Hepatocyte (in vitro differentiated cells): ENCODE measurements at regions not wholly inside any gene's neighbourhood (a gene's known extent, or its start where the extent isn't known, plus 50 kb on each side); places are given as distances from the start of the nearest gene placed in this dataset.

Experiments
- EZH2 ChIP-seq: fragments of 200-600 bp; sonication (generic); IDR thresholded peaks from 2 replicates; pipeline ENCODE4 v1.6.1; 2016; ENCODE audit warnings: antibody characterized with exemption, mild to moderate bottlenecking, borderline replicate concordance
- EZH2phosphoT487 ChIP-seq: fragments of 200-600 bp; sonication (generic); IDR thresholded peaks from one replicate; pipeline ENCODE4 v1.6.1; 2018; ENCODE audit warnings: antibody characterized with exemption, mild to moderate bottlenecking, low read depth, moderate library complexity; ENCODE audit not compliant: unreplicated experiment, severe bottlenecking
- TF ChIP-seq, protein P1 (sequence below): fragments of 200-600 bp; sonication (generic); IDR thresholded peaks from 2 replicates; pipeline ENCODE4 v1.5.1; 2016; ENCODE audit warnings: antibody characterized with exemption, mild to moderate bottlenecking; ENCODE audit not compliant: poor library complexity

DNA sequence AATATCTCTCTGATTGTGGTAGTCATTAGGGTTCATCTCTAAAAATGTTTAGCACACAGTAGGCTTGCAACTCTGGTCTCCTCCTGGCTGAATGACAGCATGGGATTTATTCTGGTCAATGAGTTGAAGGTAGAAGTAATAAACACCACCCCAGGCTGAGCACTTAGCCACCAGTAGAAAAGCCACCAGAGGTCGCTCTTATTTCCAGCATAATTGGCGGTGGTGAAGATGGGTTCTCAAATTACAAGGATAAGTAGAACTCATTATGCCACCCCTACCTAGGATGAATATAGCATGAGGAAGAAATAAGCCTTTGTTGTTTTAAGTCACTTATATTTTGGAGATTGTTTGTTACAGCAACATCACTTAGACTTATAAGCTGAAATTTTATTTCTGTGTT is 302.7 kb downstream of the GPM6A start:
- TF ChIP-seq, protein P1, sequence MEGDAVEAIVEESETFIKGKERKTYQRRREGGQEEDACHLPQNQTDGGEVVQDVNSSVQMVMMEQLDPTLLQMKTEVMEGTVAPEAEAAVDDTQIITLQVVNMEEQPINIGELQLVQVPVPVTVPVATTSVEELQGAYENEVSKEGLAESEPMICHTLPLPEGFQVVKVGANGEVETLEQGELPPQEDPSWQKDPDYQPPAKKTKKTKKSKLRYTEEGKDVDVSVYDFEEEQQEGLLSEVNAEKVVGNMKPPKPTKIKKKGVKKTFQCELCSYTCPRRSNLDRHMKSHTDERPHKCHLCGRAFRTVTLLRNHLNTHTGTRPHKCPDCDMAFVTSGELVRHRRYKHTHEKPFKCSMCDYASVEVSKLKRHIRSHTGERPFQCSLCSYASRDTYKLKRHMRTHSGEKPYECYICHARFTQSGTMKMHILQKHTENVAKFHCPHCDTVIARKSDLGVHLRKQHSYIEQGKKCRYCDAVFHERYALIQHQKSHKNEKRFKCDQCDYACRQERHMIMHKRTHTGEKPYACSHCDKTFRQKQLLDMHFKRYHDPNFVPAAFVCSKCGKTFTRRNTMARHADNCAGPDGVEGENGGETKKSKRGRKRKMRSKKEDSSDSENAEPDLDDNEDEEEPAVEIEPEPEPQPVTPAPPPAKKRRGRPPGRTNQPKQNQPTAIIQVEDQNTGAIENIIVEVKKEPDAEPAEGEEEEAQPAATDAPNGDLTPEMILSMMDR = no peak
- no peak for TF ChIP-seq EZH2
- TF ChIP-seq EZH2phosphoT487 = no peak
